HG03575 (cell line): ENCODE measurements at regions not wholly inside any gene's neighbourhood (a gene's known extent, or its start where the extent isn't known, plus 50 kb on each side); places are given as distances from the start of the nearest gene placed in this dataset.
"Not testable (repeated sequence)": the region's sequence is repeated elsewhere in the genome, so short reads cannot be mapped to it uniquely, and the experiment has no call there.

Experiments used
- ATAC-seq: cut with Tn5 transposase; IDR thresholded peaks from one replicate; pipeline ENCODE4 v1.9.1; 2021; ENCODE audit not compliant: unreplicated experiment, insufficient number of reproducible peaks, low FRiP score; ENCODE audit errors: extremely low read depth

DNA sequence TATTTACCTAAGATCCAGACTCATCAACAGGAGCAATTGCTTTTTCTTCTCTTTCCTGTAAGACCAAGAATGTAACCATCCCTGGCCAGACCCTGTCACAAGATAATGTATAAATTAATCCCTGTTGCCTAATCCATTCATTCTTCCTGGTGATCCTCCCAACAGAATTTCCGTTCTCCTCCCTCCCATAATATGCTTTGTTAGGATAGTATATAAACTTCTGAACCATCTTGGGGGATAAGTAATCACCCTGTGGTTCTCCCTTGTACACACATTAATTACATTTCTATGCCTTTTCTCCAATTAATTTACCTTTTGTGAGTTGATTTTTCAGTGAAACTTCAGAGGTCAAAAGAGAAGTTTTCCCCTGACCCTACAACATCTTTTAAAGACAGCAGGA is 76.2 kb upstream of the RASSF8 start:
- ATAC-seq = no peak

DNA sequence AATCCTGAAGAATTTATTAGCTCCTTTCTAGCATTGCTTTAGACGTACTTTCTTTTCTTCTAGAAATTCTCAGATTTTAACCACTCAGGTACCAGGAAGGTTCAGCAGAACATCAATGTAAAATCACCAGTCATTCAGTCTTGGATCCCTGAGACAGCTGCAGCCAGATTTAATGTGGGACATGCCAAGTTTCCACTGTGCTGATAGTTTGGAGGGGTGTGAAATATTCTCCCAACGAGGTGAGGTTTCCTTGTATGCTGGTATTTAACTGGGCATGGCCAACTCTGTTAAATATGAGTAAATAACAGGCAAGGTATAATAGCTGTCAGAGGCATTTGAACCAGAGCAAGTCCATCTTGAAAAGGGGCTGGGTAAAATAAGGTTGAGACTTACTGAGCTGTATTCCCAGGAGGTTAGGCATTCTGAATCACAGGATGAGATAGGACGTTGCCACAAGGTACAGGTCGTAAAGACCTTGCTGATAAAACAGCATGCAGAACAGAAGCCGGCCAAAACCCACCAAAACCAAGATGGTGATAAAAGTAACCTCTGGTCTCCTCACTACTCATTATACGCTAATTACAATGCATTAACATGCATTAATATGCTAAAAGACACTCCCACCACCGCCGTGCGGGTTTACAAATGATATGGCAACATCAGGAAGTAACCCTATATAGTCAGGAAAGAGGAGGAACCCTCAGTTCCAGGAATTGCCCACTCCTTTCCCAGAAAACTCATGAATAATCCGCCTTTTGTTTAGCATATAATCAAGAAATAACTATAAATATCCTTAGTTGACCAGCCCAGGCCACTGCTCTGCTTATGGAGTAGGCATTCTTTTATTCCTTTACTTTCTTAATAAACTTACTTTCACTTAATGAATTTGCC is 75.2 kb upstream of the RASSF8 start:
- ATAC-seq = no peak

DNA sequence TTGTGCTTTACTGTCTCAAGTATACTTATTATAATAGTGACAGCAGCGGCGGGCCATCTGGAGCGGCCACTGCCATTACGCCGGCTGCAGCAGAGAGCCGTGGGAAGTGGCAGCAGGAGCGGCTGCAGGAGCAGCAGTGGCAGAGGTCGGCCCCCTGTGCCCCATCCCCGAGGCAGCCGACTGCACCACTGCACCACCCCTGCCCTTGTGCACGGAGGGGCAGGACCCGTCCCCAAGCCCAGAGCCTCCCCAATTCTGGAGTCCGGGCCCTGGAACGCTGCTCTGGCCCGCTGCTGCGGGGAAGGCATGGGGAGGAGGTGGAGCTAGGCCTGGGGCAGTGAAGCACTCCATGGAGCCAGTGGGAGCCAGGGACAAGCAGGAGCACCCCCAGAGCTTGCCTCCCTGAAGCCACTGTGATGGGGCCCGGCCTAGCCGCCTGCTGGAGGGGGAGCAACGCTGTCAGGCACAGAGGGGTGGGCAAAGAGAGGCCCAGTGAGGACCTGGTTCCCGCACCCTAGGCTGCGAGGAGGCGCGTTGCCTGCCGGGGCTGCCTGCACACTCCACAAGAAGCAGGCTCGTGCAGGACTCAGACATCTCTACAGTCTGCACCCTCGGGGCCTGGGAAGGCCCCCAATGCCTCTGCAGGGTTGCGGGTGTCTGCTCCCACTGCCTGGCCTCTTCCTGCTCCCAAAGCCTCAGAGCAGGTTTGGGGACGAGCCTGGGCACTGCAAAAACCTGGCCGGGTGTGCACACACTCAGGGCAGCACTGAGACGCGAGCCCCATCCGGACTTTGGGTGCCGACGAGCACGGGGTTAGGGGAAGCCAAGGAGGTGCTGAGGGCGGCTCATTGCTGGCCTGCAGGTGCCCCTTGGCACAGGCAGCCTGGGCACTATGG is 74.2 kb upstream of the RASSF8 start:
- ATAC-seq = no peak

DNA sequence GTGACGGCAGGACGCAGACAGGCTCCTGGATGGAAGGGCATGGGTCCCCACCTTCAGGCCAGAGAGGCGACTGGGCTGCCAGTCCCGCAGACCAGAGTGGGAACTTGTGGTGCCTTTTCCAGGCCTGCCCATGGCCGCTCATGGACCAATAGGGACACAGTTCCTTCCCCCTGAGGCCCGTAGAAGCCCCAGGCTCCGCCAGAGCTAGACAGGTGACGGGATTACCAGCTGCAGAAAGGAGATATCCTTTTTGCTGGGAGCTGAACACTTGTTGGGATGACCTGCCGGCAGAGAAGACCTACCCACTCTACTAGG is 73.6 kb upstream of the RASSF8 start:
- ATAC-seq = no peak

DNA sequence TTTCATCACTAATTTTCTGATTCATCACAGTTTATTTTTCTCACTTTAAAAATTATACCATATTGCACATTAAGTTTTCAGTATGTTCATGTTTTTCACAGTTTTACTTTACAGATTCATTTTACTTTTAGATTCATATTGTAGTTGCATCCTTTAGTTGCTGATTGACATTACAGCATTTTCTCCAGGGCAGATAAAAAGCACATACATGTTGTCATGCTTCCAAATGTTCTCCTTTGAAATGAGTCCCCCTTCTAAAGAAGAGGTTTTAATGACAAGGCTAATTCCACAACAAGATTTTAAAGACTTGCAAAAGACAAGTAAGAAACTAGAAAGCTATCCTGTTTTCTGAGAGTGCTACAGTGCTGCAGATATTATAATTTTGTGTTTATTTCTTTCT is 72.1 kb upstream of the RASSF8 start:
- ATAC-seq = no peak

DNA sequence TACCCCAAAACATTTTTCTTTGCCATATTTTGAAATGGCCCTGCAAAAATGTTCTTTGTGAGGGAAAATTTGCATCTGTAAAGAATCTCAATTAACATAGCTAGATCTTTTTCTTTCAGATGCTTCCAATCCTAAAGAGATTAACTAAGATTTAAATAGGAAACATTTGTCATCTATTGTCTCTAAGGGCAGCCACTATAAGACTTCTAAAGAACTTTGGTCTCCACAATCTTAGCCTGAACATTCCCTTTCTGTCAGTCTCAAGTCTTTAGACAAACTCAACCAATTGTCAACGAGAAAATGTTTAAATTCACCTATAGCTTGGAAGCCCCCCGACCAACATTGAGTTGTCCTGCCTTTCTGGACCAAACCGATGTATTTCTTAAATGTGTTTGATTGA is 71.1 kb upstream of the RASSF8 start:
- ATAC-seq = no peak

DNA sequence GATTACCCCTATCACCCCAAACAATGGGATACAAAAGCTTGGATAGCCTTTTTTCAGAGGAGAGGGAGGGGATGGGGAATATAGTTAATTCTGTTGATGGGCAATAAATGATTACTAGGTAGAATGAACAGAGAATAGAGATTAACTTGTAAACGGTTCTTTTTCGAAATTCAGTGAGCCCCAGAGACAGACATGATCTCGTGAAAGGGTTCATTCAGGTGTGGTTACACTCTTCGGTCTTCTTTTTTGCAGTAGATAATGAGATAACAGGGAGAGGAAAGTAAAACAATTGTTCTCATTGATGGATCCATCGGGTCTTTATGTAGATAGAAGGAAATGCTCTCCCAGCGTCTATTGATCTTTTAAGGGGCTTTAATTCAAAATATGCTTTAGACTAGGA is 69.3 kb upstream of the RASSF8 start:
- ATAC-seq = no peak

DNA sequence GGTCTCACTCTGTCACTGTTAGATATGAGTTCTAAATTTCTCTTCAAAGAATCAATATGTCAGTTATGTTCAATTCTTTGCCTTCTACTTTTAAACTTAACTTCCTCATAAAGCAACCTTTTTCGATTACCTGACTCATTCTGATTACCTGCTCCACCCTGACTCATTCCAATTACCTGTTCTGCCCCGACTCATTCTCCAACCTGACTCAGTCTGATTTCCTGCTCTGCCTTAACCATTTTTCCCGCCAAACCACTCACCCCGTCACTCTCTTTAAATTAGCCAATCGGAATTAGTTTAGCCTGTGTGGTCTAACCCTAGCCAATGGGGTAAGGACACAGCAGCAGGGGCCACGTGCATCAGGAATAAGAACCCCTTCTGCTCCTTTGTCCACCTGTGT is 67.4 kb upstream of the RASSF8 start:
- ATAC-seq = not testable (repeated sequence)

DNA sequence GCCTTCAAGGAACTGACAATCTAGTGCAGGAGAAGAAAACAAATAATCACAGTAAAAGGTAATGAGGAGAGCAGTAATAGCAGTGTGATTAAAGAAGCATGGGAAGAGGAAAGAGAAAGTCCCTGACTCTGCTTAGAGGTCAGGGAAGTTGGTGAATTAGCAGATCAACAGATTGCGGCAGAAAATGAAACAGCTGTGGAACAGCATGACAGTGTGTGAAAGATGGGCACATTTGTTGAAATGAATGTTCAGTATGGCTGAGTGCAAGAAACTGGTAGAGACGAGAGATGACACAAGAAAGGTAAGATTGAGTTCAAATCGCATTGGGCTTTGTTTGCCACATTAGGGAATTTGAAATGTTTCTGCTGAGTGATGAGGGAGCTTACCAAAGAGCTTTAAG is 63.7 kb upstream of the RASSF8 start:
- no peak for ATAC-seq

DNA sequence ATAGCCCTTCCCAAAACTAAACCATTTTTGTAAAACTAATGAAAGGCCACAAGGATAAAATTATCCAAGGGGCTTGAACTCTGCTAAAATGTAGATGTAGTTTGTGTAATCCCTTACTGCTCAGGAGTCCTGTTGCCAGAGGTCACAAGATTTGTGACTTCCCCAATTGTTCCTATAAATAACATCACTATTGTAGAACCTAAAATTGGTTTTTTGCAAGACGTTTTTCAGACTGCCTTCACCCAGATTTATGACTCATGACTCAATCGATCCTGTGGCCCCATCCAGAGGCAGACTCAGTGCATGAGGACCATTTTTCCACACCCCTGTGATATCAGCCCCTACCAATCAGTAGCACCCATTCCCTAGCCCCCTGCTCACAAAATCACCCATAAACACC is 61.5 kb upstream of the RASSF8 start:
- ATAC-seq = no peak

DNA sequence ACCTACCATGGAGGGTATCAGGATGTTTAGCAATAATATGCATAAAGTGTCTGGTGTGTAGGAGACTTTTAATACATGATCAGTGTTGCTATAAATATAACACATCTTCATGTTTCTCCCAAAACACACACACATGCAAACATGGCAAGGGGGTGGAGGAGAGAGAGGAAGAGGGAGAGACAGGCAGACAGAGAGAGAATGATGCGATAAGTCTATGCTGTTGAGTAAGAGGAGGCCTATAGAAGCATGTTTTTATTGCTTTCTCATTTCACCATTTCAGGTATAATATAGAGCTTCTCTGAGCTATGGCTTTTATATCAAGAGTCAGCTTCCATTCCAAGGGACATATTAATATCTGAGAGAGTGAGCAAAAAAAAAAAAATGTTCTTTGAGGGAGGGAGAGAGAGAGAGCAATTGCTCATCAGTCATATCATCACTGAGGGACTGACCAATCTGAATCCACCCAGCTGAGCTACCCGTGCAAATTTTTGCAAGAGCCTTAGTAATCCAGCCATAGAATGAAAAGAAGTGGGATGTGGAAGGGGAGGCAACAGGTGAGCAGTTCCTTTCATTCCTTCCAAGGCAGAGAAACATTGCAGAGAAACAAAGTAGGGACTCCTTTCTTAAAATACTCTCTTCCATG is 54.8 kb upstream of the RASSF8 start:
- ATAC-seq = no peak

DNA sequence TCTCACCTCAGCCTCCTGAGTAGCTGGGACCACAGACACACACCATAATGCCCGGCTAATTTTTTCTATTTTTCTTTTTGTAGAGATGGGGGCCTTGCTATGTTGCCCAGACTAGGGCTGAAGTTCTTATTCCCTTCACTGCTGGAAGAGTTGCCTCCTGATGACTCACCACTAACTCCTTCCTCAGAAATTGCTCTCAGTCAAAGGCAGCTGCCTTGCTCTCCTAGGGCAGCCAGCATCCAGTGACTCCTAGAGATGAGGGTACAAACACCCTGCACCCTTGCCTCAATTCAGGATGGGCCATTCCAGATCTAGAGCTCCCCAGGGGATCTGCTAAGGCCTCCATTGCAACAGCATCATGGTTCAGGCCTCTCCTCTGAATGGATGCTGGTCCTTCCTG is 54.0 kb upstream of the RASSF8 start:
- ATAC-seq = no peak

DNA sequence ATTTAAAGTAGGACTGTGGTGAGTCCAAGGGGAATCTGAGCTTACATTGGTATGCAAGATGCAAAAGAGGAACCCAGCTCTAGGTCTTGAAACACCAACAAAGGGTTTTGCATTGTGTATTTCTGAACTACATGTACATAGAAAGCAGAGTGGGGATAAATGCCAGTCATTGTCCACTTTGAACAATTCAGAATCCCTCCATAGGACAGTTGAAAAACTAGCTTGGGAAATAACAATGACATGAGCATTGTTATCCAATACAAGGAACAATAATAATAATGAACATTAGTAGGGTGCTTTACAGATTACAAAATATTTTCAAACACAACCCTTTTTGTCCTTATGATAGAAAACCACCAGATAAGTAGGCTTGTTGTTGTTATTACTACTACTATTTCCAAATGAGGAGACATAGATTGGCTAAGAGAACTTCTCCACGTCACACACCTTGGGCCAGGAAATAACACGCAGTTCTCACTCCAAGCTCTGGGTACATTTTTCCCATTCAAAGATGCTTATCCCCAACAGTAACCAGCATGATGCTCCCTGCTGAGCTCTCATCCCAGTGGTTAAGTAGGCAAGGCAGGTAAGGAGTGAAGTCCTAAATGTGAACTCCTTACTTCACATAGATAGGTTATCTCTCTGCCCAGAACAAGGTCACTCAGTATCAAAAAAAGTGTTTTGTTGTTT is 51.7 kb upstream of the RASSF8 start:
- no peak for ATAC-seq
